H1 (cell line): ENCODE measurements at regions not wholly inside any gene's neighbourhood (a gene's known extent, or its start where the extent isn't known, plus 50 kb on each side); places are given as distances from the start of the nearest gene placed in this dataset.
A peak's percentile ranks its signal among the peaks of the same experiment; 100 is the strongest.

Experiments
- CTCF ChIA-PET: fragments of 300-600 bp; sonication (Branson Sonifier 250); formaldehyde crosslinking; loops from one replicate; lab custom pipeline; 2021; ENCODE audit not compliant: partially characterized antibody; lab: Charles Lee
- POLR2A ChIA-PET: fragments of 300-600 bp; sonication (Branson Sonifier 250); formaldehyde crosslinking; loops from one replicate; lab custom pipeline; 2021; ENCODE audit warnings: inconsistent platforms; ENCODE audit not compliant: partially characterized antibody; lab: Charles Lee
- DNase-seq, 2 experiments: peaks; one replicate each; pipeline versions ENCODE4 v3.0.0 to v3.0.0-alpha.2; 2010 to 2022; ENCODE audit warnings: low spot score in 2 of 2, low read depth in 1 of 2, mixed read lengths in 1 of 2
- FAIRE-seq: peaks from 2 replicates; lab custom pipeline; 2011; peaks lifted over from hg19 to GRCh38; lab: Jason Lieb, UNC
- H2AFZ ChIP-seq: 2 replicates; pipeline ENCODE4 v1.8.1; 2012; ENCODE audit warnings: low read length, inconsistent platforms
- H2AK5ac ChIP-seq: 2 replicates; pipeline ENCODE4 v1.6.1; 2013; ENCODE audit warnings: low read depth, low read length
- H2BK120ac ChIP-seq: replicated peaks from 2 replicates; pipeline ENCODE3; 2013; ENCODE audit warnings: low read depth, low read length, inconsistent platforms
- H2BK12ac ChIP-seq: 2 replicates; pipeline ENCODE4 v1.6.1; 2013; ENCODE audit warnings: low read depth, low read length
- H2BK15ac ChIP-seq: 2 replicates; pipeline ENCODE4 v1.6.1; 2013; ENCODE audit warnings: low read length
- H2BK20ac ChIP-seq: 2 replicates; pipeline ENCODE4 v1.6.1; 2013; ENCODE audit warnings: low read length
- H2BK5ac ChIP-seq: 2 replicates; pipeline ENCODE4 v1.6.1; 2013; ENCODE audit warnings: low read depth, low read length
- H3K14ac ChIP-seq: 2 replicates; pipeline ENCODE4 v1.6.1; 2013; ENCODE audit warnings: inconsistent platforms; ENCODE audit not compliant: insufficient read length
- H3K18ac ChIP-seq: 2 replicates; pipeline ENCODE4 v1.6.1; 2013; ENCODE audit warnings: low read length; ENCODE audit errors: extremely low read depth
- H3K23ac ChIP-seq: 2 replicates; pipeline ENCODE4 v1.6.1; 2013; ENCODE audit warnings: inconsistent platforms; ENCODE audit not compliant: insufficient read length
- H3K23me2 ChIP-seq: 2 replicates; pipeline ENCODE4 v1.6.1; 2013; ENCODE audit warnings: low read depth, low read length
- H3K27ac ChIP-seq: 2 replicates; pipeline ENCODE4 v1.6.1; 2011; ENCODE audit warnings: low read depth, low read length, inconsistent platforms
- H3K27me3 ChIP-seq, 4 experiments: replicated peaks in 1 of 4; 1 replicate in 1 of 4; 2 replicates in 3 of 4; pipeline versions ENCODE4 v1.6.1 to v1.8.1; 2011 to 2013; ENCODE audit warnings: low read length in 3 of 4, mild to moderate bottlenecking in 3 of 4, inconsistent platforms in 2 of 4, mixed read lengths in 2 of 4, moderate library complexity in 1 of 4; ENCODE audit not compliant: control insufficient read depth in 3 of 4, insufficient read depth in 3 of 4; ENCODE audit errors: extremely low read depth in 1 of 4
- H3K36me3 ChIP-seq, 4 experiments: 2 replicates each; pipeline versions ENCODE4 v1.6.1 to v1.8.1; 2011 to 2013; ENCODE audit warnings: mild to moderate bottlenecking in 4 of 4, low read length in 3 of 4, moderate library complexity in 2 of 4, control low read depth in 1 of 4, inconsistent platforms in 1 of 4; ENCODE audit not compliant: insufficient read depth in 4 of 4, control insufficient read depth in 2 of 4
- H3K4ac ChIP-seq: replicated peaks from 2 replicates; pipeline ENCODE3; 2013; ENCODE audit warnings: low read length, low read depth, mixed read lengths, inconsistent platforms; ENCODE audit not compliant: insufficient read length
- H3K4me1 ChIP-seq, 4 experiments: replicated peaks in 1 of 4; 1 replicate in 1 of 4; 2 replicates in 3 of 4; pipeline versions ENCODE4 v1.6.1 to v1.8.1; 2011 to 2013; ENCODE audit warnings: low read length in 3 of 4, inconsistent platforms in 2 of 4, mixed read lengths in 1 of 4; ENCODE audit not compliant: insufficient read depth in 4 of 4, control insufficient read depth in 3 of 4
- H3K4me2 ChIP-seq, 2 experiments: 2 replicates each; pipeline versions ENCODE4 v1.6.1 to v1.8.1; 2011 to 2013; ENCODE audit warnings: low read depth in 2 of 2, low read length in 2 of 2, control low read depth in 1 of 2, inconsistent platforms in 1 of 2, mild to moderate bottlenecking in 1 of 2; ENCODE audit not compliant: insufficient read depth in 1 of 2
- H3K4me3 ChIP-seq, 4 experiments: fragments of 200-600, 300-600 bp in 1 of 4; sonication (generic), shearing (Covaris generic), sonication (Bioruptor Twin) in 1 of 4; 2 replicates each; pipeline versions ENCODE4 v1.5.1 to v1.8.1; 2011 to 2016; ENCODE audit warnings: low read length in 4 of 4, low read depth in 3 of 4, control low read depth in 2 of 4, inconsistent platforms in 2 of 4, mild to moderate bottlenecking in 2 of 4, mixed read lengths in 1 of 4, moderate library complexity in 1 of 4; ENCODE audit not compliant: insufficient read depth in 2 of 4; ENCODE audit errors: extremely low read depth in 1 of 4
- H3K56ac ChIP-seq: replicated peaks from 2 replicates; pipeline ENCODE3; 2013; ENCODE audit warnings: low read depth, mild to moderate bottlenecking, mixed read lengths, low read length, inconsistent platforms; ENCODE audit not compliant: insufficient read length
- H3K79me1 ChIP-seq: 2 replicates; pipeline ENCODE4 v1.6.1; 2013; ENCODE audit warnings: low read depth, low read length, control low read depth
- H3K79me2 ChIP-seq, 2 experiments: 2 replicates each; pipeline versions ENCODE4 v1.6.1 to v1.8.1; 2012 to 2013; ENCODE audit warnings: low read length in 2 of 2, mild to moderate bottlenecking in 2 of 2, inconsistent platforms in 1 of 2; ENCODE audit not compliant: insufficient read depth in 2 of 2, control insufficient read depth in 1 of 2
- H3K9ac ChIP-seq, 4 experiments: replicated peaks in 1 of 4; 1 replicate in 1 of 4; 2 replicates in 3 of 4; pipeline versions ENCODE4 v1.6.1 to v1.8.1; 2011 to 2013; ENCODE audit warnings: low read depth in 3 of 4, low read length in 3 of 4, control low read depth in 2 of 4, mild to moderate bottlenecking in 2 of 4, moderate library complexity in 2 of 4, inconsistent platforms in 1 of 4; ENCODE audit errors: extremely low read depth in 1 of 4
- H3K9me3 ChIP-seq, 2 experiments: 2 replicates each; pipeline versions ENCODE4 v1.6.1 to v1.8.1; 2012 to 2013; ENCODE audit warnings: mild to moderate bottlenecking in 2 of 2, moderate library complexity in 2 of 2, control low read depth in 1 of 2, inconsistent platforms in 1 of 2, low read depth in 1 of 2, low read length in 1 of 2, mixed read lengths in 1 of 2; ENCODE audit not compliant: insufficient read depth in 2 of 2
- H4K20me1 ChIP-seq, 2 experiments: replicated peaks in 1 of 2; 2 replicates each; pipeline versions ENCODE3 to v1.8.1; 2011 to 2013; ENCODE audit warnings: inconsistent platforms in 2 of 2, low read length in 2 of 2, mild to moderate bottlenecking in 1 of 2; ENCODE audit not compliant: insufficient read depth in 2 of 2, control insufficient read depth in 1 of 2
- H4K5ac ChIP-seq: 2 replicates; pipeline ENCODE4 v1.6.1; 2013; ENCODE audit warnings: low read length, low read depth, mixed read lengths, inconsistent platforms; ENCODE audit not compliant: insufficient read length
- H4K8ac ChIP-seq: 2 replicates; pipeline ENCODE4 v1.8.0; 2013; ENCODE audit warnings: mild to moderate bottlenecking, moderate library complexity, low read length, inconsistent platforms; ENCODE audit not compliant: insufficient read depth; ENCODE audit errors: extremely low read depth
- H4K91ac ChIP-seq: replicated peaks from 2 replicates; pipeline ENCODE3; 2013; ENCODE audit warnings: low read length, mixed read lengths, inconsistent platforms; ENCODE audit not compliant: insufficient read length
- BRCA1 ChIP-seq: IDR thresholded peaks from 2 replicates; pipeline ENCODE4 v1.6.1; 2012; ENCODE audit warnings: low read depth, low read length, improper control_type of control experiment
- EP300 ChIP-seq, 2 experiments: IDR thresholded peaks; 1 replicate in 1 of 2; 2 replicates in 1 of 2; pipeline ENCODE4 v1.6.1; 2011 to 2012; ENCODE audit warnings: low read depth in 2 of 2, low read length in 2 of 2, mild to moderate bottlenecking in 2 of 2, borderline replicate concordance in 1 of 2, inconsistent platforms in 1 of 2, moderate library complexity in 1 of 2
- HDAC2 ChIP-seq, 2 experiments: fragments of 300-600 bp in 1 of 2; sonication (generic) in 1 of 2; IDR thresholded peaks; 2 replicates each; pipeline ENCODE4 v1.6.1; 2011 to 2012; ENCODE audit warnings: low read depth in 2 of 2, low read length in 2 of 2, mild to moderate bottlenecking in 2 of 2, moderate library complexity in 2 of 2, borderline replicate concordance in 1 of 2, inconsistent platforms in 1 of 2
- KDM5A ChIP-seq: fragments of 200-600 bp; IDR thresholded peaks from 2 replicates; pipeline ENCODE4 v1.7.1; 2012; ENCODE audit warnings: mild to moderate bottlenecking, low read length, inconsistent platforms, mixed read lengths
- NANOG ChIP-seq: IDR thresholded peaks from 2 replicates; pipeline ENCODE4 v1.6.1; 2011; ENCODE audit warnings: low read length, low read depth, mild to moderate bottlenecking, inconsistent platforms; ENCODE audit not compliant: insufficient read depth, poor library complexity, severe bottlenecking
- NRF1 ChIP-seq: IDR thresholded peaks from 2 replicates; pipeline ENCODE4 v1.6.1; 2011; ENCODE audit warnings: mild to moderate bottlenecking, low read depth, low read length, improper control_type of control experiment
- POLR2A ChIP-seq, 2 experiments: IDR thresholded peaks; 1 replicate in 1 of 2; 2 replicates in 1 of 2; pipeline ENCODE4 v1.6.1; 2011; ENCODE audit warnings: low read depth in 2 of 2, low read length in 2 of 2, mild to moderate bottlenecking in 2 of 2; ENCODE audit errors: control extremely low read depth in 1 of 2
- RFX5 ChIP-seq: IDR thresholded peaks from 2 replicates; pipeline ENCODE4 v1.6.1; 2011; ENCODE audit warnings: low read depth, low read length, improper control_type of control experiment, borderline replicate concordance
- RXRA ChIP-seq: IDR thresholded peaks from 2 replicates; pipeline ENCODE4 v1.6.1; 2011; ENCODE audit warnings: low read depth, mild to moderate bottlenecking, low read length, moderate library complexity; ENCODE audit not compliant: insufficient read depth
- YY1 ChIP-seq: IDR thresholded peaks from 2 replicates; pipeline ENCODE4 v1.6.1; 2011; ENCODE audit warnings: low read depth, mild to moderate bottlenecking, low read length
- ZNF274 ChIP-seq: IDR thresholded peaks from 2 replicates; pipeline ENCODE4 v1.7.0; 2012; ENCODE audit warnings: low read length, borderline replicate concordance; ENCODE audit errors: extremely low read depth
- WGBS, 2 experiments: shearing (Covaris generic) in 1 of 2; methylation state at CpG; one replicate each; pipeline versions ENCODE4 v1.1.6 to v1.1.7; 2013 to 2015; ENCODE audit warnings: low lambda C conversion rate in 2 of 2, mixed read lengths in 2 of 2, inconsistent platforms in 1 of 2, low coverage in 1 of 2, missing lambda C conversion rate in 1 of 2; ENCODE audit not compliant: insufficient replicate concordance in 2 of 2, insufficient coverage in 1 of 2, insufficient read length in 1 of 2; ENCODE audit errors: extremely low coverage in 1 of 2, missing lambda C conversion rate in 1 of 2; 5-methylcytosine and 5-hydroxymethylcytosine counted together
- TF ChIP-seq, protein P1 (sequence below): IDR thresholded peaks from 2 replicates; pipeline ENCODE4 v1.6.1; 2012; ENCODE audit warnings: inconsistent platforms

DNA sequence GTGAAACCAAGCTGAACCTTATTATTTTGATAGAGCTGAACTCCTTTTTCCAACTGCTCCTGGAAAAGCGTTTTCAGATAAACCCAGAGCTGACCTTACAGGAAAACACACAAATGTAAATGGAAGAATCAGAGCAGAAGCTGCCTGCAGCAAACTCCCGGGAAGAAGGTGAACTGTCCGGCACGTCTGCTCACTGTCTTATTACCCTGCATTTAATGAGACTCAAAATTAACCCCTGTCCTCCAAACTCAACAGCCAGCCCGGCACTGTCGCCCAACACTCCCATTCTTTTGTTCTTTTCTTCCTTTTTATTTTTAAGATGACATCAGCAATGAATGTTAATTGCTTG lies 1046.9 kb upstream of the FLRT2 start:
- Histone ChIP-seq H3K23ac (no peak overlapping the region), H3K56ac (no peak overlapping the region), H2AFZ (peak overlapping the region; percentile 6; the same call in 1 of the 2 replicates), H3K9me3 (no peaks in the 10 kb centered on the region), H2BK20ac (no peak overlapping the region), H4K91ac (no peak overlapping the region), H3K36me3 (no peaks in the 10 kb centered on the region), H3K18ac (no peak overlapping the region), H2BK5ac (no peak overlapping the region; the same call in 1 of the 2 replicates), H3K9ac (peak overlapping the region in 1 of 4 experiments; percentile 39; a peak in 1 of 7 replicates), H3K4me3 (no peak overlapping the region), H3K27ac (no peak overlapping the region), H2BK15ac (no peak overlapping the region), H2AK5ac (no peak overlapping the region), H4K5ac (no peak overlapping the region), H3K4me1 (peaks cover 0 to 3% (median 2%) of the 10 kb centered on the region in 4 experiments; a peak in 2 of 7 replicates), H3K23me2 (no peaks in the 10 kb centered on the region), H2BK120ac (no peak overlapping the region), H3K27me3 (no peaks in the 10 kb centered on the region), H3K79me1 (no peaks in the 10 kb centered on the region), H2BK12ac (no peak overlapping the region), H4K8ac (no peak overlapping the region), H3K14ac (no peak overlapping the region), H3K4me2 (no peak overlapping the region; a peak in 1 of 4 replicates), H4K20me1 (no peaks in the 10 kb centered on the region), H3K79me2 (no peaks in the 10 kb centered on the region), H3K4ac (no peak overlapping the region)
- ChIA-PET POLR2A (no interaction called here), CTCF (no interaction called here)
- DNase-seq (no peak), FAIRE-seq (no peak)
- TF ChIP-seq POLR2A (IDR thresholded peaks at IDR 0.05; ENCODE audit: control extremely low read depth in 1 of 2, low read depth in 2 of 2, low read length in 2 of 2): no peak
- TF ChIP-seq BRCA1: no peak
- no peak for TF ChIP-seq RFX5
- no peak for TF ChIP-seq ZNF274
- TF ChIP-seq EP300 (IDR thresholded peaks at IDR 0.05; ENCODE audit: borderline replicate concordance in 1 of 2, low read depth in 2 of 2, low read length in 2 of 2): no peak
- TF ChIP-seq HDAC2 (IDR thresholded peaks at IDR 0.05; ENCODE audit: borderline replicate concordance in 1 of 2, low read depth in 2 of 2, low read length in 2 of 2): no peak
- TF ChIP-seq KDM5A: no peak
- no peak for TF ChIP-seq YY1
- TF ChIP-seq NRF1: no peak
- TF ChIP-seq, protein P1, sequence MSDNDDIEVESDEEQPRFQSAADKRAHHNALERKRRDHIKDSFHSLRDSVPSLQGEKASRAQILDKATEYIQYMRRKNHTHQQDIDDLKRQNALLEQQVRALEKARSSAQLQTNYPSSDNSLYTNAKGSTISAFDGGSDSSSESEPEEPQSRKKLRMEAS: no peak
- no peak for TF ChIP-seq NANOG
- TF ChIP-seq RXRA: no peak
- 82% methylated on average over 6 of the region's 6 CpGs; no CpG with 5 or more reads in 1 of the 2 experiments for WGBS, 2 experiments
